Mucosa of rectum (tissue), 2 donors: ENCODE measurements at regions not wholly inside any gene's neighbourhood (a gene's known extent, or its start where the extent isn't known, plus 50 kb on each side); places are given as distances from the start of the nearest gene placed in this dataset.

Source experiments
- H3K27ac ChIP-seq, 2 donors: one replicate each; pipeline ENCODE4 v1.7.0; 2013; ENCODE audit warnings: inconsistent platforms in 2 of 2, low read depth in 2 of 2, low read length in 2 of 2
- H3K27me3 ChIP-seq, 2 donors: one replicate each; pipeline ENCODE4 v1.7.0; 2013; ENCODE audit warnings: low read length in 2 of 2; ENCODE audit not compliant: control insufficient read depth in 2 of 2, insufficient read depth in 2 of 2
- H3K36me3 ChIP-seq, 2 donors: one replicate each; pipeline ENCODE4 v1.7.0; 2013; ENCODE audit warnings: low read length in 2 of 2; ENCODE audit not compliant: control insufficient read depth in 2 of 2, insufficient read depth in 2 of 2
- H3K4me1 ChIP-seq, 2 donors: one replicate each; pipeline ENCODE4 v1.7.0; 2013; ENCODE audit warnings: low read length in 2 of 2, mild to moderate bottlenecking in 1 of 2; ENCODE audit not compliant: control insufficient read depth in 2 of 2, insufficient read depth in 2 of 2
- H3K4me3 ChIP-seq, 2 donors: one replicate each; pipeline ENCODE4 v1.7.0; 2013; ENCODE audit warnings: low read length in 2 of 2
- H3K9ac ChIP-seq, 2 donors: one replicate each; pipeline ENCODE4 v1.7.0; 2013; ENCODE audit warnings: low read length in 2 of 2, low read depth in 1 of 2, mild to moderate bottlenecking in 1 of 2
- H3K9me3 ChIP-seq, 2 donors: one replicate each; pipeline ENCODE4 v1.7.0; 2013; ENCODE audit warnings: low read length in 2 of 2; ENCODE audit not compliant: control insufficient read depth in 2 of 2
- donor health status: healthy.
- donor health status: Normal muscosa, but diverticular disease.

DNA sequence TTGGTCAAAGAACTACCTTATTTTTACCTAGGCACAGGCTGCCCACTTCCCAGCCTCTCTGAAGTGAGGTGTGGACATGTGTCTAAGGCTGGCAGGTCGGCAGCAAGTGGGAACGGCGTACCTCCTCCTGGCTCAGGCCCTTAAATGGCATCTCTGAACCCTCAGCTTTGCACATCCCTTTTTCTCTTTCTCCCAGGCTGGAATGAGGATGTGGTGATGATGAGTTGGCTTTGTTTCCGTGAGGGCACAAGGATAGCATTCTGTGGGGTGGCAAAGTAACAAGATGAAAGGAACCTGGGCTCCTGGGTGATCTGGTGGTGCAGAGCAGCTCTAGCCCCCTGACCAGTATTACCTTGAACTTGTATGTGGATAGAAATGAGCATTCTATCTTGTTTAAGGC is 196.8 kb downstream of the REEP3 start:
- Histone ChIP-seq H3K9ac (no peak overlapping the region), H3K36me3 (no peaks in the 10 kb centered on the region), H3K4me3 (no peak overlapping the region), H3K4me1 (peaks cover 7 to 8% of the 10 kb centered on the region in 2 donors), H3K27me3 (no peaks in the 10 kb centered on the region), H3K27ac (no peak overlapping the region), H3K9me3 (no peaks in the 10 kb centered on the region)

DNA sequence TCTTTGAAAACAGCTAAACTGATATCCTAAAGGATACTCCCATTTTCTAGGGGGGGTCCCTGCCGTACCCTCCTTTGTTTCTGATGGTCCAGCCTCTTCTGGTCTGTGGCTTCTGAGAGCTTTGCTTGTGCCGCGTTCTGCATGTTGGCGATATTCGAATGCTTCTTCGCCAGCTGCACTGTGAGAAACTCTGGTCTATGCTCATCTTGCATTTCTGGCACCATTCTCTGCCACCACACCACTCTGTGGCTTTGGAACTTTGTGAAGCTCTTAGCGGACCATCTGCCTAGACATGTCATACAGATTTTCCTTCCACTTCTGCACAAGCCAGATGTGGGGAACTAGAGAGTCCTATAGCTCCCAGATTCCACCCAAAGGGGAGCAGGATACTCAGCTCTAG is 197.2 kb downstream of the REEP3 start:
- Histone ChIP-seq H3K27ac (no peak overlapping the region), H3K4me3 (no peak overlapping the region), H3K36me3 (no peaks in the 10 kb centered on the region), H3K9ac (no peak overlapping the region), H3K27me3 (no peaks in the 10 kb centered on the region), H3K9me3 (no peaks in the 10 kb centered on the region), H3K4me1 (peaks cover 4 to 6% of the 10 kb centered on the region in 2 donors)

DNA sequence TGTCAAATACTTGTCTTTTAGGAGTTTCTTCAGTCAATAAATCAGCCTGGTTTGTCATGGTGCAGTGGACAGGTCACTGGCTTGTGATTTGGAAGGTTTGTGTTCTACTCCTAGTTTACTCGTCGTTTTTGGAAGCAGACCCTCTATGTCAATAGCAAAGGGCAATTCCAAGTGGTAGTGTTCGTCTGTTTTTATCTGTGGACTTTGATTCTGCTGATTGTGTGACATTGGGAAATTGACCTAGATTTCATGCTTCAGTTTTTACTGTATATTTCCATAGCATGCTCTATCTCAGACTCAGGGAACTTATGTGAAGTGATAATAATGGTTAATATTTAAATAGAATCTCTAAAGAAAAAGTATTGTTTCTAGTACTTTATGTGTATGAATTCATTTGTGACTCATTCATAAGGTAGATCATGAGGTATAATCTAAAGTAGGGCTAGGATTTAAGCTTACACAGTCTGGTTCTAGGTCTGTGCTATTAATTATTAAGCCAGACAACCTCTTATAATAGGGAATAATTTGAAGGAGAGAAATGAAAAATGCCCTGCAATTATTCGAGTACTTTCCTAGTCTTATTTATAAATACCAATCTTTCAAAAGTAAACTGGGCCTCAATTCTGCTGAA is 198.1 kb downstream of the REEP3 start:
- H3K9ac ChIP-seq = no peak overlapping the region
- no peaks in the 10 kb centered on the region for H3K27me3 ChIP-seq
- H3K9me3 ChIP-seq = no peaks in the 10 kb centered on the region
- H3K27ac ChIP-seq = no peak overlapping the region
- H3K36me3 ChIP-seq = no peaks in the 10 kb centered on the region
- H3K4me3 ChIP-seq = no peak overlapping the region
- no peaks in the 10 kb centered on the region for H3K4me1 ChIP-seq

DNA sequence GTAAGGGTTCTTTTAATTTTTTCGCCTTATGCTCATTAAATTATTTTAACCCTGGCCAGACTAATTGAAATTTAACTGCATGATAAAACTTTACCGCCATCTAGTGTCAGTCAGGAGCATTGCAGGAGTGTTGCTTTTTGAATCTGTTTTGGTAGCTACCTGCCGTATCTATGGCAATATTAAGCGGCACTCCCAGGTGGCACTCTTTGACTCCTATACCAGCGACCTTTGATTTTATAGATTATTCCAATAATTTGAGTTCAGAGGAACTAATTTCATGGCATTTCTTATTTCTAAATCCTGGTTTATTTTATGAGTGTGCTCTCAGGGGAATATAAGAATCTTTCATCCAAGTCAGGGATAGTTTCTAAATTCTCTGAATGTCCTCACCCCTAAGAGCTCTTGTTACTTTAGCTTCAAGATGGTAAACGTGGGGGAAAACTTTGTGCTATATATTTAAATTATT is 198.9 kb downstream of the REEP3 start:
- no peak overlapping the region for H3K9ac ChIP-seq
- H3K36me3 ChIP-seq = no peaks in the 10 kb centered on the region
- no peaks in the 10 kb centered on the region for H3K4me1 ChIP-seq
- H3K27me3 ChIP-seq = no peaks in the 10 kb centered on the region
- no peak overlapping the region for H3K4me3 ChIP-seq
- no peaks in the 10 kb centered on the region for H3K9me3 ChIP-seq
- no peak overlapping the region for H3K27ac ChIP-seq

DNA sequence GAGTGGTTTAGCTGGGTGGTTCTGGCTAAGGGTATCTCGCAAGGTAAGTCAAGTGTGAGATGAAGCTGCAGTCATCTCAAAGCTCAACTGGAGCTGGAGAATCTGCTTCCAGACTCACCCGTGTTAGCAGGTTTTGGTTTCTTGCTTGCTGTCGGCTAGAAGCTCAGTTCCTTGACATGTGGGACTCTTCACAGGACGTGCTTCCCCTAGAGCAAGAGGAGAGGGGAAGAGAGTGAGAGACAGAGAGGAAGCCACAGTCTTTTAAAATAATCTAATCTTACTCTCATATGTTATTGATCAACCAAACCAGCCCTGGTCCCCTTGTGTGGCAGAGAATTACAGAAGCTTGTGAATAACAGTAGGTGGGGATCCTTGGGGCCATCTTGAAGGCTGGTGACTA is 199.5 kb downstream of the REEP3 start:
- Histone ChIP-seq H3K27ac (no peak overlapping the region), H3K27me3 (no peaks in the 10 kb centered on the region), H3K36me3 (no peaks in the 10 kb centered on the region), H3K4me1 (no peaks in the 10 kb centered on the region), H3K9ac (no peak overlapping the region), H3K9me3 (no peaks in the 10 kb centered on the region), H3K4me3 (no peak overlapping the region)

DNA sequence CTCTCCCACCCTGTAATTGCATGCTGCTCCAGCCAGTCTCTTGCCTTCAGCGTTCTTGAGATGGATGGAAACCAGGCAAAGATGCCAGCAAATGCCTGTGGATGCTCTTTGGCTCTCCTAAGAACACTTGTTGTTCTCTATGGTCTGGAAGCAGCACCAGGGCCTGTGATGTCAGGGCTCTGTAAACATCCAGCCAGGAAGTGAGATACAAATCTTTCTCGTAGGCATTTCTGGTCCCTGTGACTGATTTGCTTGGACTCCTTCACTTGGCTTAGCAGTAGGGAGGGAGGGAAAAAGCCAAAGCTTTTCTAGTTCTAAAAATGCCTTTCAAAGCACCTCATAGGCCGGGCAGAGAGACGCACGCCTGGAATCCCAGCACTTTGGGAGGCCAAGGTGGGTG is 201.3 kb downstream of the REEP3 start:
- H3K27ac ChIP-seq = no peak overlapping the region

DNA sequence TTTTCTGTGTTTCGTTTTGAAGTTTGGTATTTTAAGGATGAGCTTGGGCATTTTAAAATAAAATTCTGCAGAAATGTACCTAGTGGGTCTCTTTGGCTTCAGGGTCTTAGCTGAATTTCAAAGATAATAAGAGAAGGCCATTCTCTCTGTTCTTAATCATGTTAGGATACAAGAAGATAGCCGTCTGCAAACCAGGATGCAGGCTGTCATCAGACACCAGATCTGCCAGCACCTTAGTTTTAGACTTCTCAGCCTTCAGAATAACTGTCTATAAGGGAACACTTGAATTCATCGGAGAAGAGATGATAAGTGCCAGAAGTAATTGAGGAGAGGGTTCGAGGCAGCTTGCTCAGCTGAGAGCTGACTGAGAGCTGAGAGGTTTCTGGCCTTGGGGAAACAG is 202.1 kb downstream of the REEP3 start:
- no peak overlapping the region for H3K4me3 ChIP-seq
- no peaks in the 10 kb centered on the region for H3K36me3 ChIP-seq
- H3K9ac ChIP-seq = no peak overlapping the region
- no peak overlapping the region for H3K27ac ChIP-seq
- H3K9me3 ChIP-seq = no peaks in the 10 kb centered on the region
- no peaks in the 10 kb centered on the region for H3K27me3 ChIP-seq
- no peaks in the 10 kb centered on the region for H3K4me1 ChIP-seq

More for the DNA sequence above, 201.3 kb downstream of the REEP3 start:
- Histone ChIP-seq H3K9me3 (no peaks in the 10 kb centered on the region), H3K4me1 (no peaks in the 10 kb centered on the region), H3K4me3 (no peak overlapping the region), H3K9ac (no peak overlapping the region), H3K36me3 (no peaks in the 10 kb centered on the region), H3K27me3 (no peaks in the 10 kb centered on the region)

DNA sequence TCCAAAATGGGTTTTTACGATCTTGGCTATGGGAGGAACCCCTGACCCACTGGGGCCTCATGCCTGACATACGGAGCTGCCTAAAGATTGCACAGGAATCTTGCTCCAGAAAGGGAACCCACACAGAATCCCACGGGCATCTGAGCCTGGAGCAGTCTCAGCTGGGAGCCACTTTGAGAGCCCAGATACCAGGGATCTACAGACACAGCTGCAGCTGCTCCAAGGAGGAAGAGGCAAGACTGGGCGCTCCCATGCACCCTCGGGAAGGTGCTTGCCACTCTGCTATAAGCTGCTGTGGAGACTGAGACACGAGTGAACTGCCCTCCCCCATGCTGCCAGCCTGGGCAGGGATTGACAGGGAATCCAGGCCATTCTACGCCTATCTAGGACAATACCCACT is 202.5 kb downstream of the REEP3 start:
- H3K36me3 ChIP-seq = no peaks in the 10 kb centered on the region
- H3K27me3 ChIP-seq = no peaks in the 10 kb centered on the region
- H3K9ac ChIP-seq = no peak overlapping the region
- no peaks in the 10 kb centered on the region for H3K4me1 ChIP-seq
- no peak overlapping the region for H3K4me3 ChIP-seq
- no peaks in the 10 kb centered on the region for H3K9me3 ChIP-seq
- H3K27ac ChIP-seq = no peak overlapping the region

DNA sequence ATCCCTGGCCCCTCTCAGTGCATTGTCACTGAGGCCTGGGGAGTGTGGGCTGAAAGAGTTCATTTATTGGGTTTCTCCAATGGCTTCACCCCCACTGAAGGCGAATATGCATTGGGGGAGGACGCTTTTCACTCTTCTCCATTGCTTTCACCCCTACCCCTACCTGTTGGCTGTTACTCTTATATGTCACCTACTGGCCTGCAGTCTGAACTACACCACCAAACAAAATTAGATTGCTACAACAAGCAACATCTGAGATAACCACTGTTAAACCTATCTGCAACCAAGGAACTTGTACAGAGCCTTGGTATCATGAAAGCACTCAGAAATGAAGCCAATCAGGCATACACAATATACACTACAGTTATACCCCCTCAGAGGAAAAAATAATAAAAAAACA is 203.7 kb downstream of the REEP3 start:
- Histone ChIP-seq H3K36me3 (no peaks in the 10 kb centered on the region), H3K27me3 (no peaks in the 10 kb centered on the region), H3K27ac (no peak overlapping the region), H3K4me3 (no peak overlapping the region), H3K9me3 (no peaks in the 10 kb centered on the region), H3K9ac (no peak overlapping the region), H3K4me1 (no peaks in the 10 kb centered on the region)

DNA sequence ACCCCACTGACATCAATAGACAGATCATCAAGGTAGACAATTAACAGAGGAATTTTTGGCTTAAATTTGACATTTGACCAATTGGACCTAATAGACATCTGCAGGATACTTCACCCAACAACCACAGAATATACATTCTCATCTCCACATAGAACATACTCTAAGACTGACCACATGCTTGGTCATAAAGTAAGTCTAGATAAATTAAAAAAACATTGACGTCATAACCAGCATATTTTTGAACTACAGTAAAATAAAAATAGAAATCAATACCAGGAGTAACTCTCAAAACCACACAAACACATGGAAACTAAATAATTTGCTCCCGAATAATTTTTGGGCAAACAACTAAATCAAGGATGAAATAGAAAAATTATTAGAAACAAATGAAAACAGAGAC is 205.7 kb downstream of the REEP3 start:
- no peak overlapping the region for H3K4me3 ChIP-seq
- no peaks in the 10 kb centered on the region for H3K27me3 ChIP-seq
- no peaks in the 10 kb centered on the region for H3K36me3 ChIP-seq
- H3K27ac ChIP-seq = no peak overlapping the region
- no peak overlapping the region for H3K9ac ChIP-seq
- no peaks in the 10 kb centered on the region for H3K4me1 ChIP-seq
- H3K9me3 ChIP-seq = no peaks in the 10 kb centered on the region

DNA sequence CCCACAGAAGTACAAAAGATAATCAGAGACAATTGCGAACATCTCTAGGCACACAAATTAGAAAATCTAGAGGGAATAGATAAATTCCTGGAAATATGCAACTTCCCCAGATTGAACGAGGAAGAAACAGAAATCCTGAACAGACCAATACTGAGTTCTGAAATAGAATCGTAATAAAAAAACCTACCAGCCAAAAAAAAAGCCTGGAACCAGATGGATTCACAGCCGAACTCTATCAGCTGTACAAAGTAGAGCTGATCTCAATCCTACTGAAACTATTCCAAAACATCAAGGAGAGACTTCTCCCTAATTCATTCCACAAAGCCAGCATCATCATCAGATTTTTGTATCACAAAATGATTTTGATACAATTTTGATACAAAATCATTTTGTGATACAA is 206.4 kb downstream of the REEP3 start:
- Histone ChIP-seq H3K27ac (no peak overlapping the region), H3K9me3 (no peaks in the 10 kb centered on the region), H3K27me3 (no peaks in the 10 kb centered on the region), H3K4me3 (no peak overlapping the region), H3K9ac (no peak overlapping the region), H3K4me1 (no peaks in the 10 kb centered on the region), H3K36me3 (no peaks in the 10 kb centered on the region)
